22Rv1 (cell line): ENCODE measurements at regions not wholly inside any gene's neighbourhood (a gene's known extent, or its start where the extent isn't known, plus 50 kb on each side); places are given as distances from the start of the nearest gene placed in this dataset.
"Not testable (repeated sequence)": the region's sequence is repeated elsewhere in the genome, so short reads cannot be mapped to it uniquely, and the experiment has no call there.

Source experiments
- H3K27ac ChIP-seq: fragments of 450-650 bp; 2 replicates; pipeline ENCODE4 v1.5.1; 2017
- ZFX ChIP-seq: fragments of 450-650 bp; IDR thresholded peaks from 2 replicates; pipeline ENCODE4 v1.6.1; 2017; ENCODE audit warnings: antibody characterized with exemption, borderline replicate concordance
- TF ChIP-seq, protein P1 (sequence below): fragments of 450-650 bp; IDR thresholded peaks from 2 replicates; pipeline ENCODE4 v1.5.1; 2017; ENCODE audit warnings: mild to moderate bottlenecking

GRCh38 chr7:67359900-67360299, 363.3 kb downstream of the TYW1 start:
- H3K27ac ChIP-seq, result no peak overlapping the region
- TF ChIP-seq, protein P1, sequence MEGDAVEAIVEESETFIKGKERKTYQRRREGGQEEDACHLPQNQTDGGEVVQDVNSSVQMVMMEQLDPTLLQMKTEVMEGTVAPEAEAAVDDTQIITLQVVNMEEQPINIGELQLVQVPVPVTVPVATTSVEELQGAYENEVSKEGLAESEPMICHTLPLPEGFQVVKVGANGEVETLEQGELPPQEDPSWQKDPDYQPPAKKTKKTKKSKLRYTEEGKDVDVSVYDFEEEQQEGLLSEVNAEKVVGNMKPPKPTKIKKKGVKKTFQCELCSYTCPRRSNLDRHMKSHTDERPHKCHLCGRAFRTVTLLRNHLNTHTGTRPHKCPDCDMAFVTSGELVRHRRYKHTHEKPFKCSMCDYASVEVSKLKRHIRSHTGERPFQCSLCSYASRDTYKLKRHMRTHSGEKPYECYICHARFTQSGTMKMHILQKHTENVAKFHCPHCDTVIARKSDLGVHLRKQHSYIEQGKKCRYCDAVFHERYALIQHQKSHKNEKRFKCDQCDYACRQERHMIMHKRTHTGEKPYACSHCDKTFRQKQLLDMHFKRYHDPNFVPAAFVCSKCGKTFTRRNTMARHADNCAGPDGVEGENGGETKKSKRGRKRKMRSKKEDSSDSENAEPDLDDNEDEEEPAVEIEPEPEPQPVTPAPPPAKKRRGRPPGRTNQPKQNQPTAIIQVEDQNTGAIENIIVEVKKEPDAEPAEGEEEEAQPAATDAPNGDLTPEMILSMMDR, result no peak

DNA sequence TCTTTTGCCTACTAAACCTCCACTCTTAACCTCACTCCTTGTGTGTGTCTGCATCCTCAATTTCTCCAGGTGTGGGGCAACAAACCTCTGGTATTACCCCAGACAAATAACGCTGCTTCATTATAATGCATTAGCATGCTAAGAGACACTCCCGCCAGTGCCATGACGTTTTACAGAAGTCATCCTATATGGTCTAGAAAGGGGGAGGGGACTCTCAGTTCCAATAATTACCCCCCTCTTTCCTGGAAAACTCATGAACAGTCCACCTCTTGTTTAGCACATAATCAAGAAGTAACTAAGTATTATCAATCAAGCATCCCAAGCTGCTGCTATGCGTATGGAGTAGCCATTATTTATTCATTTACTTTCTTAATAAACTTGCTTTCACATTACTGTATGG, 364.5 kb downstream of the TYW1 start:
- no peak overlapping the region for H3K27ac ChIP-seq
- no peak for TF ChIP-seq ZFX
- TF ChIP-seq, protein P1, result no peak

GRCh38 chr7:67364441-67365017, 367.9 kb downstream of the TYW1 start:
- H3K27ac ChIP-seq, result no peak overlapping the region
- TF ChIP-seq, protein P1, result peak; percentile 39
- TF ChIP-seq ZFX, result no peak

- H3K27ac ChIP-seq, result no peak overlapping the region
- TF ChIP-seq ZFX, result no peak
- TF ChIP-seq, protein P1, result peak; percentile 90
These were observed 375.0 kb downstream of the TYW1 start for GRCh38 chr7:67371429-67372305.

GRCh38 chr7:67373389-67373788, 376.8 kb downstream of the TYW1 start:
- not testable (repeated sequence) for H3K27ac ChIP-seq

DNA sequence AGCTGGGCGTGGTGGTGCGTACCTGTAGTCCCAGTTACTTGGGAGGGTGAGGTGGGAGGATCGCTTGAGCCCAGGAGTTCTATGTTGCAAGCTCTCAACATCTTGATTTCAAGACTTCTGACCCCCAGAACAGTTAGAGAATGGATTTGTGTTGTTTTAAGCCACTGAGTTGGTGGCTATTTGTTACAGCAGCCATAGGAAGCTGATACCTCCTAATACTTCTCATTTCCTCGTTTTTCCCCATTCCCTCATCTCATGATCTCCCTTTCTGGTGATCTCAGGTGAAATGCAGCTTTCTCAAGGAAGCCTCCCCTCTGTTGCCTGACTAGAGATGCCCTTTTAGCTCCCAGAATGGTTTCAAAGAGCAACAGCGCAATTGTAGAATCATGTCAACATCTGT, 378.8 kb downstream of the TYW1 start:
- TF ChIP-seq, protein P1, result no peak
- no peak for TF ChIP-seq ZFX
- H3K27ac ChIP-seq, result no peak overlapping the region

GRCh38 chr7:67377939-67378862, 381.6 kb downstream of the TYW1 start:
- TF ChIP-seq, protein P1, result peak; percentile 92
- no peak for TF ChIP-seq ZFX
- H3K27ac ChIP-seq, result no peak overlapping the region
